Mesendoderm (in vitro differentiated cells): ENCODE measurements at regions not wholly inside any gene's neighbourhood (a gene's known extent, or its start where the extent isn't known, plus 50 kb on each side); places are given as distances from the start of the nearest gene placed in this dataset.
"Not testable (repeated sequence)": the region's sequence is repeated elsewhere in the genome, so short reads cannot be mapped to it uniquely, and the experiment has no call there.

Experiments used
- DNase-seq: peaks from one replicate; pipeline ENCODE4 v3.0.0; 2013
- H2AK5ac ChIP-seq: 2 replicates; pipeline ENCODE4 v1.6.1; 2013; ENCODE audit warnings: low read length, inconsistent platforms
- H2BK120ac ChIP-seq: 2 replicates; pipeline ENCODE4 v1.6.1; 2013; ENCODE audit warnings: low read depth, mild to moderate bottlenecking, low read length, moderate library complexity, mixed read lengths
- H2BK15ac ChIP-seq: replicated peaks from 2 replicates; pipeline ENCODE4 v1.6.1; 2013; ENCODE audit warnings: low read depth, mild to moderate bottlenecking, moderate library complexity
- H2BK5ac ChIP-seq: 2 replicates; pipeline ENCODE4 v1.6.1; 2013; ENCODE audit warnings: low read length, inconsistent platforms
- H3K18ac ChIP-seq: 2 replicates; pipeline ENCODE4 v1.6.1; 2013; ENCODE audit warnings: mild to moderate bottlenecking, low read length, mixed read lengths
- H3K23ac ChIP-seq: one replicate; pipeline ENCODE4 v1.6.1; 2013; ENCODE audit warnings: low read length
- H3K27ac ChIP-seq: 2 replicates; pipeline ENCODE4 v1.5.1; 2013; ENCODE audit warnings: low read depth, mild to moderate bottlenecking, inconsistent platforms, low read length, moderate library complexity
- H3K27me3 ChIP-seq: 2 replicates; pipeline ENCODE4 v1.6.1; 2013; ENCODE audit warnings: low read length, control low read depth, mild to moderate bottlenecking, inconsistent platforms; ENCODE audit not compliant: insufficient read depth, poor library complexity
- H3K36me3 ChIP-seq: 2 replicates; pipeline ENCODE4 v1.6.1; 2013; ENCODE audit warnings: low read length, inconsistent platforms; ENCODE audit not compliant: control insufficient read depth, insufficient read depth
- H3K4ac ChIP-seq: one replicate; pipeline ENCODE4 v1.6.1; 2013; ENCODE audit warnings: low read depth, mild to moderate bottlenecking, low read length, moderate library complexity
- H3K4me1 ChIP-seq: 2 replicates; pipeline ENCODE4 v1.6.1; 2013; ENCODE audit warnings: low read depth, low read length, inconsistent platforms; ENCODE audit not compliant: control insufficient read depth
- H3K4me2 ChIP-seq: 2 replicates; pipeline ENCODE4 v1.6.1; 2013; ENCODE audit warnings: low read length
- H3K4me3 ChIP-seq: 2 replicates; pipeline ENCODE4 v1.5.1; 2013; ENCODE audit warnings: mild to moderate bottlenecking, low read length
- H3K56ac ChIP-seq: one replicate; pipeline ENCODE4 v1.6.1; 2013; ENCODE audit warnings: low read length
- H3K79me1 ChIP-seq: 2 replicates; pipeline ENCODE4 v1.6.1; 2013; ENCODE audit warnings: low read length, inconsistent platforms
- H3K79me2 ChIP-seq: 2 replicates; pipeline ENCODE4 v1.6.1; 2013; ENCODE audit warnings: mild to moderate bottlenecking, low read length; ENCODE audit not compliant: control insufficient read depth, insufficient read depth
- H3K9ac ChIP-seq: 2 replicates; pipeline ENCODE4 v1.6.1; 2013; ENCODE audit warnings: low read length, inconsistent platforms
- H4K5ac ChIP-seq: one replicate; pipeline ENCODE4 v1.6.1; 2013; ENCODE audit warnings: low read length
- H4K8ac ChIP-seq: one replicate; pipeline ENCODE4 v1.6.1; 2013; ENCODE audit warnings: low read depth, mild to moderate bottlenecking, control low read depth, low read length, moderate library complexity
- WGBS: extraction: QIAGEN DNeasy Blood & Tissue Kit; methylation state at CpG from one replicate; pipeline ENCODE4 v1.1.7; 2013; ENCODE audit warnings: low lambda C conversion rate, missing lambda C conversion rate; ENCODE audit not compliant: insufficient coverage; ENCODE audit errors: extremely low coverage; 5-methylcytosine and 5-hydroxymethylcytosine counted together

- Histone ChIP-seq H3K79me1 (no peaks in the 10 kb centered on the region), H3K4me2 (no peak overlapping the region), H3K18ac (no peak overlapping the region), H4K5ac (no peak overlapping the region), H3K4ac (no peak overlapping the region), H4K8ac (no peak overlapping the region), H3K27ac (no peak overlapping the region), H3K4me3 (no peak overlapping the region), H3K23ac (no peak overlapping the region), H3K9ac (no peak overlapping the region), H3K36me3 (no peaks in the 10 kb centered on the region), H2BK5ac (no peak overlapping the region), H3K27me3 (no peaks in the 10 kb centered on the region), H2BK120ac (no peak overlapping the region), H3K4me1 (no peaks in the 10 kb centered on the region), H2AK5ac (no peak overlapping the region), H3K79me2 (no peaks in the 10 kb centered on the region), H3K56ac (no peak overlapping the region), H2BK15ac (no peak overlapping the region)
- no peak for DNase-seq
- WGBS: no CpG with 5 or more reads among the region's 2 CpGs
Measured at GRCh38 chr18:30858560-30858959, 184.0 kb downstream of the DSC3 start.

GRCh38 chr18:30855762-30856161 lies 186.8 kb downstream of the DSC3 start:
- H2BK120ac ChIP-seq: no peak overlapping the region
- no peaks in the 10 kb centered on the region for H3K79me1 ChIP-seq
- H3K9ac ChIP-seq: no peak overlapping the region
- WGBS: no CpG with 5 or more reads among the region's 2 CpGs
- H4K5ac ChIP-seq: no peak overlapping the region
- no peak overlapping the region for H2BK15ac ChIP-seq
- H3K18ac ChIP-seq: no peak overlapping the region
- H4K8ac ChIP-seq: no peak overlapping the region
- H3K79me2 ChIP-seq: no peaks in the 10 kb centered on the region
- H3K27ac ChIP-seq: no peak overlapping the region
- no peak overlapping the region for H3K4me2 ChIP-seq
- DNase-seq: no peak
- no peaks in the 10 kb centered on the region for H3K4me1 ChIP-seq
- no peak overlapping the region for H3K23ac ChIP-seq
- H2AK5ac ChIP-seq: no peak overlapping the region
- no peaks in the 10 kb centered on the region for H3K36me3 ChIP-seq
- H3K4me3 ChIP-seq: no peak overlapping the region
- H3K27me3 ChIP-seq: no peaks in the 10 kb centered on the region
- H3K4ac ChIP-seq: no peak overlapping the region
- no peak overlapping the region for H3K56ac ChIP-seq
- no peak overlapping the region for H2BK5ac ChIP-seq

- Histone ChIP-seq H2BK15ac (no peak overlapping the region), H2BK5ac (no peak overlapping the region), H2AK5ac (no peak overlapping the region), H2BK120ac (no peak overlapping the region), H3K27me3 (no peaks in the 10 kb centered on the region), H3K36me3 (no peaks in the 10 kb centered on the region), H3K18ac (no peak overlapping the region), H3K4me3 (no peak overlapping the region), H3K56ac (no peak overlapping the region), H3K4ac (no peak overlapping the region), H3K4me2 (no peak overlapping the region), H3K9ac (no peak overlapping the region), H3K27ac (no peak overlapping the region), H3K79me1 (no peaks in the 10 kb centered on the region), H4K8ac (no peak overlapping the region), H3K79me2 (no peaks in the 10 kb centered on the region), H3K23ac (no peak overlapping the region), H3K4me1 (no peaks in the 10 kb centered on the region), H4K5ac (no peak overlapping the region)
- no peak for DNase-seq
Measured at GRCh38 chr18:30852980-30853379, 189.6 kb downstream of the DSC3 start.

GRCh38 chr18:30852541-30852940 lies 190.0 kb downstream of the DSC3 start:
- no peak for DNase-seq
- Histone ChIP-seq H3K23ac (no peak overlapping the region), H2BK15ac (no peak overlapping the region), H3K27me3 (no peaks in the 10 kb centered on the region), H2BK5ac (no peak overlapping the region), H2BK120ac (no peak overlapping the region), H4K5ac (no peak overlapping the region), H3K4me1 (no peaks in the 10 kb centered on the region), H3K27ac (no peak overlapping the region), H3K36me3 (no peaks in the 10 kb centered on the region), H3K79me2 (no peaks in the 10 kb centered on the region), H2AK5ac (no peak overlapping the region), H3K79me1 (no peaks in the 10 kb centered on the region), H3K4me2 (no peak overlapping the region), H3K4me3 (no peak overlapping the region), H3K9ac (no peak overlapping the region), H3K56ac (no peak overlapping the region), H3K18ac (no peak overlapping the region), H4K8ac (no peak overlapping the region), H3K4ac (no peak overlapping the region)
- no CpG with 5 or more reads among the region's 2 CpGs for WGBS

GRCh38 chr18:30839056-30839561 lies 203.4 kb downstream of the DSC3 start:
- not testable (repeated sequence) for H3K4me3 ChIP-seq, H3K56ac ChIP-seq, H3K4me1 ChIP-seq, H3K4ac ChIP-seq, H3K18ac ChIP-seq, H3K36me3 ChIP-seq, H3K4me2 ChIP-seq, DNase-seq, H3K79me1 ChIP-seq, H2BK120ac ChIP-seq, H2BK15ac ChIP-seq, H2AK5ac ChIP-seq, H4K5ac ChIP-seq, H3K27me3 ChIP-seq, H3K23ac ChIP-seq, H3K79me2 ChIP-seq, H3K27ac ChIP-seq, H2BK5ac ChIP-seq, H3K9ac ChIP-seq, H4K8ac ChIP-seq
- no CpG with 5 or more reads among the region's 25 CpGs for WGBS

- H3K79me2 ChIP-seq: no peaks in the 10 kb centered on the region
- no peak overlapping the region for H2BK15ac ChIP-seq
- WGBS: no CpG with 5 or more reads among the region's 2 CpGs
- H3K4ac ChIP-seq: no peak overlapping the region
- H2BK5ac ChIP-seq: no peak overlapping the region
- DNase-seq: no peak
- no peak overlapping the region for H4K5ac ChIP-seq
- no peak overlapping the region for H3K9ac ChIP-seq
- H3K36me3 ChIP-seq: no peaks in the 10 kb centered on the region
- H2AK5ac ChIP-seq: no peak overlapping the region
- H3K4me3 ChIP-seq: no peak overlapping the region
- H3K23ac ChIP-seq: no peak overlapping the region
- no peak overlapping the region for H3K4me2 ChIP-seq
- H3K27me3 ChIP-seq: no peaks in the 10 kb centered on the region
- H3K27ac ChIP-seq: no peak overlapping the region
- no peak overlapping the region for H3K56ac ChIP-seq
- no peak overlapping the region for H3K18ac ChIP-seq
- no peaks in the 10 kb centered on the region for H3K79me1 ChIP-seq
- H4K8ac ChIP-seq: no peak overlapping the region
- H2BK120ac ChIP-seq: no peak overlapping the region
- no peaks in the 10 kb centered on the region for H3K4me1 ChIP-seq
Measured at GRCh38 chr18:30828700-30829099, 213.8 kb downstream of the DSC3 start.
